ENCODE measurements at regions not wholly inside any gene's neighbourhood (a gene's known extent, or its start where the extent isn't known, plus 50 kb on each side); places are given as distances from the start of the nearest gene placed in this dataset.
A peak's percentile ranks its signal among the peaks of the same experiment; 100 is the strongest.

DNA sequence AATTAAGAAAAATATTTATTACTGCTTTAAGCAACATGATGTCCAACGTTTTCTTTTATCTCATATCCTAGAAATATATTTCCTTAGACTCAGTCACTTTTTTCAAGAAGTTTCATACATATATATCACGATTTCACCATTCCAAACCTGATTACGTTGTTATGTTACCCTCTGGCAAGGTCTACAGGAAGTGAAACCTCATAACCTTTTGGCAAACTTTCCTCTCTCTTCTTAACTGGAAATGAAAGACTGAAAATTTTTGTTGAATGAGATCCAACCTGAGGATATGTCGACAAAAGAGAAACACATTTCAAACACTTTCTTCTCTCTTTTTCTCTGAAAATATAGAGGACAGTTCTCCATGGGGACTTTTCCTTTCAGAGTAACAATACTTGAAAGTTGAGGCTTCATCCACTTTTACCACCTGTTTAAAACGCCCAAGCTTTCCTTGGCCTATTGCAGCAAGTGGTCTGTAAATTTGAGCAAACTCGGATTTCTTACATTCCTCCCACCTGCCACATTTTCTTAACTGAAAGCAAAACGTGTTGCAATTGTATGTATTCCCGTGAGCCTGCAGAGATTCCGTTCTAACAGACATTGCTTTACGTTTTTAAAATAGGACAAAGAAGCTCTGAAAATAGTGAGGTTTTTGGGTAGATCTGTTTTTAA lies 298.1 kb downstream of the CETN3 start:
- Histone ChIP-seq H3K36me3 (no peaks in the 10 kb centered on the region), H3K27me3 (no peaks in the 10 kb centered on the region), H3K4me1 (no peaks in the 10 kb centered on the region), H3K4me3 (no peak overlapping the region), H3K27ac (no peak overlapping the region), H3K9me3 (no peaks in the 10 kb centered on the region)
- DNase-seq: no peak
- ATAC-seq: peak in 1 of 4 donors; percentile 22
- intact Hi-C loops (cut with DNase I): no loop called here
- TF ChIP-seq, protein P1, sequence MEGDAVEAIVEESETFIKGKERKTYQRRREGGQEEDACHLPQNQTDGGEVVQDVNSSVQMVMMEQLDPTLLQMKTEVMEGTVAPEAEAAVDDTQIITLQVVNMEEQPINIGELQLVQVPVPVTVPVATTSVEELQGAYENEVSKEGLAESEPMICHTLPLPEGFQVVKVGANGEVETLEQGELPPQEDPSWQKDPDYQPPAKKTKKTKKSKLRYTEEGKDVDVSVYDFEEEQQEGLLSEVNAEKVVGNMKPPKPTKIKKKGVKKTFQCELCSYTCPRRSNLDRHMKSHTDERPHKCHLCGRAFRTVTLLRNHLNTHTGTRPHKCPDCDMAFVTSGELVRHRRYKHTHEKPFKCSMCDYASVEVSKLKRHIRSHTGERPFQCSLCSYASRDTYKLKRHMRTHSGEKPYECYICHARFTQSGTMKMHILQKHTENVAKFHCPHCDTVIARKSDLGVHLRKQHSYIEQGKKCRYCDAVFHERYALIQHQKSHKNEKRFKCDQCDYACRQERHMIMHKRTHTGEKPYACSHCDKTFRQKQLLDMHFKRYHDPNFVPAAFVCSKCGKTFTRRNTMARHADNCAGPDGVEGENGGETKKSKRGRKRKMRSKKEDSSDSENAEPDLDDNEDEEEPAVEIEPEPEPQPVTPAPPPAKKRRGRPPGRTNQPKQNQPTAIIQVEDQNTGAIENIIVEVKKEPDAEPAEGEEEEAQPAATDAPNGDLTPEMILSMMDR (IDR thresholded peaks at IDR 0.05): no peak
- no peak for TF ChIP-seq POLR2A (IDR thresholded peaks at IDR 0.05)
- WGBS (ENCODE audit: insufficient coverage, low coverage, low lambda C conversion rate, missing lambda C conversion rate): 29% methylated on average over 10 of the region's 10 CpGs

GRCh38 chr5:90109285-90109684 lies 300.3 kb downstream of the CETN3 start:
- Histone ChIP-seq H3K27me3 (no peaks in the 10 kb centered on the region), H3K4me3 (no peak overlapping the region), H3K27ac (no peak overlapping the region), H3K4me1 (no peaks in the 10 kb centered on the region), H3K9me3 (no peaks in the 10 kb centered on the region), H3K36me3 (no peaks in the 10 kb centered on the region)
- WGBS (ENCODE audit: insufficient coverage, low coverage, low lambda C conversion rate, missing lambda C conversion rate): 22% methylated on average over 2 of the region's 2 CpGs
- TF ChIP-seq, protein P1 (IDR thresholded peaks at IDR 0.05): no peak
- TF ChIP-seq POLR2A (IDR thresholded peaks at IDR 0.05): no peak
- ATAC-seq (no peak), DNase-seq (no peak)
- intact Hi-C loops (cut with DNase I): no loop called here

- Histone ChIP-seq H3K27ac (no peak overlapping the region), H3K9me3 (no peaks in the 10 kb centered on the region), H3K36me3 (no peaks in the 10 kb centered on the region), H3K27me3 (no peaks in the 10 kb centered on the region), H3K4me3 (no peak overlapping the region), H3K4me1 (no peaks in the 10 kb centered on the region)
- ATAC-seq (no peak), DNase-seq (no peak)
- intact Hi-C loops (cut with DNase I): no loop called here
- TF ChIP-seq POLR2A (IDR thresholded peaks at IDR 0.05): no peak
- TF ChIP-seq, protein P1 (IDR thresholded peaks at IDR 0.05): no peak
Measured at GRCh38 chr5:90099099-90099498, 310.5 kb downstream of the CETN3 start.

- intact Hi-C loops (cut with DNase I): no loop called here
- ATAC-seq: no peak
- Histone ChIP-seq H3K27me3 (no peaks in the 10 kb centered on the region), H3K4me1 (no peaks in the 10 kb centered on the region), H3K27ac (no peak overlapping the region), H3K9me3 (peaks cover 0 to 2% (median 0%) of the 10 kb centered on the region in 4 donors), H3K4me3 (no peak overlapping the region), H3K36me3 (no peaks in the 10 kb centered on the region)
- WGBS (ENCODE audit: insufficient coverage, low coverage, low lambda C conversion rate, missing lambda C conversion rate): 76% methylated on average over 4 of the region's 4 CpGs
- no peak for DNase-seq
- no peak for TF ChIP-seq POLR2A (IDR thresholded peaks at IDR 0.05)
- TF ChIP-seq, protein P1 (IDR thresholded peaks at IDR 0.05): no peak
Measured at GRCh38 chr5:90097082-90097477, 312.5 kb downstream of the CETN3 start.
